HFFc6 (cell line): ENCODE measurements at regions not wholly inside any gene's neighbourhood (a gene's known extent, or its start where the extent isn't known, plus 50 kb on each side); places are given as distances from the start of the nearest gene placed in this dataset.

Source experiments
- DNase-seq: peaks from one replicate; pipeline ENCODE4 v3.0.0-alpha.2; 2018
- H3K27ac Mint-ChIP-seq: 2 replicates; pipeline ENCODE4 v1.8.0; 2020; ENCODE audit warnings: mild to moderate bottlenecking, mixed read lengths
- H3K27me3 Mint-ChIP-seq: 2 replicates; pipeline ENCODE4 v1.8.0; 2021; ENCODE audit warnings: mild to moderate bottlenecking, moderate library complexity, mixed read lengths; ENCODE audit not compliant: insufficient read depth
- H3K36me3 Mint-ChIP-seq: 2 replicates; pipeline ENCODE4 v1.8.0; 2021; ENCODE audit warnings: low read depth, mixed read lengths
- H3K4me1 Mint-ChIP-seq: 2 replicates; pipeline ENCODE4 v1.8.0; 2020; ENCODE audit warnings: low read depth, mixed read lengths
- H3K4me3 Mint-ChIP-seq: 2 replicates; pipeline ENCODE4 v1.8.0; 2020; ENCODE audit warnings: mild to moderate bottlenecking, moderate library complexity, mixed read lengths
- H3K9me3 Mint-ChIP-seq: 2 replicates; pipeline ENCODE4 v1.8.0; 2020; ENCODE audit warnings: mild to moderate bottlenecking, mixed read lengths
- CTCF ChIP-seq: fragments of 200-600 bp; sonication (generic); IDR thresholded peaks from 2 replicates; pipeline ENCODE4 v1.5.0; 2021; ENCODE audit warnings: antibody characterized with exemption, mild to moderate bottlenecking

GRCh38 chr20:53848304-53848703, 222.1 kb downstream of the BCAS1 start:
- Mint-ChIP-seq H3K4me1 (peaks cover 17% of the 10 kb centered on the region), H3K27me3 (no peaks in the 10 kb centered on the region; the same call in 1 of the 2 replicates), H3K4me3 (no peak overlapping the region), H3K36me3 (no peaks in the 10 kb centered on the region), H3K9me3 (no peaks in the 10 kb centered on the region), H3K27ac (no peak overlapping the region)
- TF ChIP-seq CTCF = no peak
- DNase-seq = no peak

- Mint-ChIP-seq H3K9me3 (no peaks in the 10 kb centered on the region), H3K27ac (no peak overlapping the region), H3K27me3 (no peaks in the 10 kb centered on the region; the same call in 1 of the 2 replicates), H3K36me3 (no peaks in the 10 kb centered on the region), H3K4me3 (no peak overlapping the region), H3K4me1 (peaks cover 18% of the 10 kb centered on the region)
- no peak for TF ChIP-seq CTCF
- DNase-seq = no peak
Observed at GRCh38 chr20:53847837-53848170, 222.6 kb downstream of the BCAS1 start.

- H3K27ac Mint-ChIP-seq = no peak overlapping the region
- no peak for TF ChIP-seq CTCF
- no peaks in the 10 kb centered on the region for H3K9me3 Mint-ChIP-seq
- H3K27me3 Mint-ChIP-seq = no peaks in the 10 kb centered on the region
- H3K4me1 Mint-ChIP-seq = peaks cover 23% of the 10 kb centered on the region
- no peak overlapping the region for H3K4me3 Mint-ChIP-seq
- DNase-seq = no peak
- no peaks in the 10 kb centered on the region for H3K36me3 Mint-ChIP-seq
Observed at GRCh38 chr20:53847139-53847836, 223.1 kb downstream of the BCAS1 start.

GRCh38 chr20:53846640-53847039, 223.8 kb downstream of the BCAS1 start:
- peaks cover 23% of the 10 kb centered on the region for H3K4me1 Mint-ChIP-seq
- no peak for TF ChIP-seq CTCF
- no peaks in the 10 kb centered on the region for H3K9me3 Mint-ChIP-seq
- no peaks in the 10 kb centered on the region for H3K27me3 Mint-ChIP-seq
- no peak for DNase-seq
- no peak overlapping the region for H3K4me3 Mint-ChIP-seq
- no peaks in the 10 kb centered on the region for H3K36me3 Mint-ChIP-seq
- no peak overlapping the region for H3K27ac Mint-ChIP-seq

GRCh38 chr20:53845980-53846379, 224.4 kb downstream of the BCAS1 start:
- H3K27ac Mint-ChIP-seq = no peak overlapping the region
- H3K4me3 Mint-ChIP-seq = no peak overlapping the region
- no peak for DNase-seq
- TF ChIP-seq CTCF = no peak
- no peaks in the 10 kb centered on the region for H3K9me3 Mint-ChIP-seq
- no peaks in the 10 kb centered on the region for H3K27me3 Mint-ChIP-seq
- peaks cover 24% of the 10 kb centered on the region for H3K4me1 Mint-ChIP-seq
- H3K36me3 Mint-ChIP-seq = no peaks in the 10 kb centered on the region

- Mint-ChIP-seq H3K4me3 (no peak overlapping the region), H3K27me3 (no peaks in the 10 kb centered on the region), H3K27ac (no peak overlapping the region), H3K36me3 (no peaks in the 10 kb centered on the region), H3K9me3 (no peaks in the 10 kb centered on the region), H3K4me1 (peaks cover 34% of the 10 kb centered on the region)
- no peak for TF ChIP-seq CTCF
- no peak for DNase-seq
Observed at GRCh38 chr20:53844259-53844658, 226.1 kb downstream of the BCAS1 start.
